Motor neuron (in vitro differentiated cells): ENCODE measurements at regions not wholly inside any gene's neighbourhood (a gene's known extent, or its start where the extent isn't known, plus 50 kb on each side); places are given as distances from the start of the nearest gene placed in this dataset.

Experiments
- ATAC-seq, 8 experiments: fragments of 200-7000 bp; cut with Tn5 transposase; replicated peaks in 6 of 8; 2 replicates each; pipeline ENCODE4 v1.8.0; 2021; ENCODE audit warnings: mild to moderate bottlenecking in 8 of 8, moderate library complexity in 8 of 8
- H3K27ac ChIP-seq, 2 donors: fragments of 250-450 bp; sonication (Bioruptor Pico); 2 replicates each; pipeline ENCODE4 v1.9.0; 2021; ENCODE audit warnings: antibody characterized with exemption in 2 of 2, mild to moderate bottlenecking in 2 of 2, moderate library complexity in 1 of 2
- H3K4me1 ChIP-seq, 2 donors: fragments of 250-450 bp; sonication (Bioruptor Pico); replicated peaks in 1 of 2; 2 replicates each; pipeline ENCODE4 v1.6.1; 2021; ENCODE audit warnings: antibody characterized with exemption in 2 of 2, mild to moderate bottlenecking in 2 of 2, moderate library complexity in 1 of 2
- H3K4me3 ChIP-seq, 5 donors: fragments of 250-450 bp; sonication (Bioruptor Pico); 2 replicates each; pipeline ENCODE4 v1.9.0; 2021; ENCODE audit warnings: antibody characterized with exemption in 5 of 5, mild to moderate bottlenecking in 5 of 5, moderate library complexity in 4 of 5
- WGBS, 10 experiments: fragments of 450-650 bp; shearing (Covaris generic); methylation state at CpG; one replicate each; pipeline ENCODE4 v1.0.0; 2022; 5-methylcytosine and 5-hydroxymethylcytosine counted together
- in situ Hi-C, 9 experiments: fragments of 400-800 bp; cut with MboI; loops; one replicate each; pipeline ENCODE4 v1.15.0; 2021; ENCODE audit warnings: low sequenced_read_pairs in 9 of 9, low pct_unique_long_range_greater_than_20kb in 2 of 9; ENCODE audit not compliant: unreplicated experiment in 9 of 9

DNA sequence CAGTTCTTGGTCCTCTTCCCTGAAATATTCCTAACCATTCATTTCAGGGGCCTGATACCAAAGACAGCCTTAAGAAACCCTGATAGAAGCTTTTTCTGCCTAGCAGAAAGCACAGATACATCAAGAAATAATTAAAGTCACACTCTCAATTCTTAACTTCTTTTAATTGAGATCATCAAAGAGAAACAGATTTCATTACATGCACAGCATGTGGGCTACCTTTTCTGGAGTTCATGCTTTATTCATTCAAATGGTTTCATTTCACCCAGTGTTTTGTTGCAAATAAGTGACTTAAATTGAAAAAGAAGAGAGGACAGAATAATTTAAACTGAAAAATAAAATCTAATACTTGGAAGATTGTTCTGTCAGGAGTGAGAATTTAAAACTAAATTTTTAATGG is 192.6 kb upstream of the GGTLC1 start:
- ATAC-seq = no peak
- H3K4me3 ChIP-seq = no peak overlapping the region
- in situ Hi-C loops = no loop called here
- peaks cover 0 to 4% of the 10 kb centered on the region in 2 donors for H3K4me1 ChIP-seq
- no peak overlapping the region for H3K27ac ChIP-seq

DNA sequence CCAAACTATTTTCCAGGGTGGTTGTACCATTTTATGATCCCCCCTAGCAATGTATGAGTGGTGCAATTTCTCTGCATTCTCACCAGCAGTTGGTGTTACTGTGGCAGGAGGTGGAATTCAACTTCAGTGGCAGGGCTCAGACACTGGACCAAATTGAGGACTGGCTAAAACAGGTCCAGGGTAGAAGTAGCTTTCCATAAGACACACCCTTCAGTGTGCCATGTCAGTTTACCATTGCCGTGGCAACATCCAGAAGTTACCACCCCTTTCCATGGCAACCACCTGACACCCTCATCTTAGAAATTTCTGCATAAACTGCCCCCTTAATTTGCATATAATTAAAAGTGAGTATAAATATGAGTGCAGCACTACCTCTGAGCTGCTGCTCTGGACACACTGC is 180.7 kb upstream of the GGTLC1 start:
- H3K4me3 ChIP-seq = no peak overlapping the region
- ATAC-seq = peak in 5 of 8 experiments; percentile 32 to 75 (median 37)
- in situ Hi-C loops = loop anchor here in 1 of 9 experiments (25.0 kb wide), 1 partner anchor 293 kb away; the partner anchor contains the start of gene SYNDIG1
- no peak overlapping the region for H3K27ac ChIP-seq
- 0 to 100% (median 60%) methylated on average over 1 of the region's 1 CpG; no CpG with 5 or more reads in 5 of the 10 experiments for WGBS, 10 experiments
- peaks cover 0 to 13% of the 10 kb centered on the region in 2 donors for H3K4me1 ChIP-seq

DNA sequence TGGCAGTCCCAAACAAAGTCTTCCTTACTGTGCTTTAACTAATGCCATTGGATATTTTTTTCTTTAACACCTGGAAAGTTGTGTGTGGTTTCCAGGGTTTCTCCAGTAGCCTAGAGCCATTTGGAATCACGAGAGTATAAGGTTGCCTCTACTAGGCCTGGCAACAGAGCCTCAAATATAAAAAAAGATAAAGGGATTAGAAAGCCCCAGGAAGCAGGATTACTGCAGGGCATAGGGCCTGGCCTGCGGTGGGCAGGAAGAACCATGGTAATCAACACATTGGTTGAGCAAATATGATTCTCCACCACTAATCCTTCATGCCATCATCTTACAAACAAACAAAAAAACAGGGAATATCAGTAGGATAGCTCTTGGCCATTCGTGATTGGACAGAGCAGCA is 177.8 kb upstream of the GGTLC1 start:
- Histone ChIP-seq H3K4me1 (peaks cover 0 to 13% of the 10 kb centered on the region in 2 donors), H3K27ac (no peak overlapping the region), H3K4me3 (no peak overlapping the region)
- in situ Hi-C loops = loop anchor here in 1 of 9 experiments (25.0 kb wide), 1 partner anchor 296 kb away; the partner anchor contains the start of gene SYNDIG1
- 8 to 100% (median 74%) methylated on average over 1 to 3 of the region's 3 CpGs for WGBS, 10 experiments
- no peak for ATAC-seq

DNA sequence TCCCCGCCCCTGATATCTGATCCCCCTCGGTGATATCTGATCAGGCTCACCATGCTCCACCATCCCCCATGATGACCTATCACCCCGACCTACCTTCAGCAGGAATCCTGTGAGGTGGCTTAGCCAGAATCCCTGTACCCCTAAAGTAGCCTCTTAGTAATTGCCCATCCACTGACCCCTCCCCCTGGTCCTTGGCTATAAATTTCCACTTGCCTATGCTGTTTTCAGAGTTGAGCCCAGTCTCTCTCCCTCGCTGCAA is 177.5 kb upstream of the GGTLC1 start:
- in situ Hi-C loops = loop anchor here in 1 of 9 experiments (25.0 kb wide), 1 partner anchor 296 kb away; the partner anchor contains the start of gene SYNDIG1
- ATAC-seq = no peak
- H3K4me3 ChIP-seq = no peak overlapping the region
- WGBS, 10 experiments = 25 to 80% (median 55%) methylated on average over 1 to 2 of the region's 4 CpGs; no CpG with 5 or more reads in 7 of the 10 experiments
- H3K4me1 ChIP-seq = peaks cover 0 to 13% of the 10 kb centered on the region in 2 donors
- H3K27ac ChIP-seq = no peak overlapping the region

GRCh38 chr20:24165301-24166122 is 176.9 kb upstream of the GGTLC1 start:
- 3 to 73% (median 43%) methylated on average over 1 to 6 of the region's 6 CpGs for WGBS, 10 experiments
- peaks cover 0 to 13% of the 10 kb centered on the region in 2 donors for H3K4me1 ChIP-seq
- H3K27ac ChIP-seq = peak overlapping the region in 1 of 2 donors; percentile 8
- ATAC-seq = peak in 5 of 8 experiments; percentile 45 to 78 (median 75)
- H3K4me3 ChIP-seq = no peak overlapping the region
- in situ Hi-C loops = loop anchor here in 1 of 9 experiments (25.0 kb wide), 1 partner anchor 297 kb away; the partner anchor contains the start of gene SYNDIG1

DNA sequence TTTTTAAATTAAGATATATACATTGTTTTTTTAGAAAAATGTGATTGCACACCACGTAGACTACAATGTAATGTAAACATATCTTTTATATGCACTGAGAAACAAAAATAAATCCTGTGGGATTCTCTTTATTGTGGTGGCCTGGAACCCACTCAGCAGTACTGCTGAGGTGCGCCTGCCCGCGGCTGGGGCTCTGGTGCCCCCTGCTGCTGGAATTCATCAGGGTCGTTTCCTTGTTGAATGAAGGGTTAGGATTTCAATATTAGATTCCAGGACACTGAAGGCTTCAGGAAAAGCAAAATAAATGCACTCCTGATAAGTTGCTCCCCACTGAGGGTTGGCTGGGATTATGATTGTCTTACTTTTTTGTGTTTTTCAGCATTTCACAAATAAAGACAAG is 175.8 kb upstream of the GGTLC1 start:
- Histone ChIP-seq H3K4me1 (peaks cover 0 to 13% of the 10 kb centered on the region in 2 donors), H3K27ac (no peak overlapping the region), H3K4me3 (no peak overlapping the region)
- WGBS, 10 experiments = 40 to 83% (median 69%) methylated on average over 1 to 5 of the region's 5 CpGs; no CpG with 5 or more reads in 2 of the 10 experiments
- ATAC-seq = peak in 2 of 8 experiments; percentile 9 to 27
- in situ Hi-C loops = loop anchor here in 1 of 9 experiments (25.0 kb wide), 1 partner anchor 298 kb away; the partner anchor contains the start of gene SYNDIG1

- in situ Hi-C loops = loop anchor here in 1 of 9 experiments (25.0 kb wide), 1 partner anchor 299 kb away; the partner anchor contains the start of gene SYNDIG1
- Histone ChIP-seq H3K27ac (no peak overlapping the region), H3K4me1 (peaks cover 0 to 14% of the 10 kb centered on the region in 2 donors), H3K4me3 (no peak overlapping the region)
- whole genome bisulfite sequencing, 10 experiments = 0 to 100% (median 80%) methylated on average over 1 to 2 of the region's 2 CpGs; no CpG with 5 or more reads in 3 of the 10 experiments
- ATAC-seq = peak in 2 of 8 experiments; percentile 68 to 70
Observed at GRCh38 chr20:24163506-24163905, 174.9 kb upstream of the GGTLC1 start.

GRCh38 chr20:24160563-24161281 is 172.1 kb upstream of the GGTLC1 start:
- WGBS, 10 experiments = 0 to 80% (median 50%) methylated on average over 2 to 5 of the region's 5 CpGs; no CpG with 5 or more reads in 1 of the 10 experiments
- peak in 6 of 8 experiments; percentile 47 to 82 (median 73) for ATAC-seq

GRCh38 chr20:24158281-24158680 is 169.7 kb upstream of the GGTLC1 start:
- Histone ChIP-seq H3K4me3 (no peak overlapping the region), H3K4me1 (peaks cover 0 to 6% of the 10 kb centered on the region in 2 donors), H3K27ac (no peak overlapping the region)
- 0 to 80% (median 39%) methylated on average over 1 to 2 of the region's 2 CpGs; no CpG with 5 or more reads in 2 of the 10 experiments for WGBS, 10 experiments
- ATAC-seq = peak in 2 of 8 experiments; percentile 68
- in situ Hi-C loops = loop anchor here in 1 of 9 experiments (25.0 kb wide), 1 partner anchor 304 kb away; the partner anchor contains the start of gene SYNDIG1

More at GRCh38 chr20:24160563-24161281, 172.1 kb upstream of the GGTLC1 start:
- no peak overlapping the region for H3K27ac ChIP-seq
- in situ Hi-C loops = loop anchor here in 1 of 9 experiments (25.0 kb wide), 1 partner anchor 302 kb away; the partner anchor contains the start of gene SYNDIG1
- no peak overlapping the region for H3K4me3 ChIP-seq
- H3K4me1 ChIP-seq = peaks cover 0 to 14% of the 10 kb centered on the region in 2 donors

- ATAC-seq = no peak
- Histone ChIP-seq H3K27ac (no peak overlapping the region), H3K4me3 (no peak overlapping the region), H3K4me1 (peaks cover 0 to 6% of the 10 kb centered on the region in 2 donors)
- in situ Hi-C loops = loop anchor here in 1 of 9 experiments (25.0 kb wide), 1 partner anchor 305 kb away; the partner anchor contains the start of gene SYNDIG1
- WGBS, 10 experiments = 50 to 80% (median 74%) methylated on average over 1 to 4 of the region's 4 CpGs; no CpG with 5 or more reads in 3 of the 10 experiments
Observed at GRCh38 chr20:24157213-24157612, 168.6 kb upstream of the GGTLC1 start.

DNA sequence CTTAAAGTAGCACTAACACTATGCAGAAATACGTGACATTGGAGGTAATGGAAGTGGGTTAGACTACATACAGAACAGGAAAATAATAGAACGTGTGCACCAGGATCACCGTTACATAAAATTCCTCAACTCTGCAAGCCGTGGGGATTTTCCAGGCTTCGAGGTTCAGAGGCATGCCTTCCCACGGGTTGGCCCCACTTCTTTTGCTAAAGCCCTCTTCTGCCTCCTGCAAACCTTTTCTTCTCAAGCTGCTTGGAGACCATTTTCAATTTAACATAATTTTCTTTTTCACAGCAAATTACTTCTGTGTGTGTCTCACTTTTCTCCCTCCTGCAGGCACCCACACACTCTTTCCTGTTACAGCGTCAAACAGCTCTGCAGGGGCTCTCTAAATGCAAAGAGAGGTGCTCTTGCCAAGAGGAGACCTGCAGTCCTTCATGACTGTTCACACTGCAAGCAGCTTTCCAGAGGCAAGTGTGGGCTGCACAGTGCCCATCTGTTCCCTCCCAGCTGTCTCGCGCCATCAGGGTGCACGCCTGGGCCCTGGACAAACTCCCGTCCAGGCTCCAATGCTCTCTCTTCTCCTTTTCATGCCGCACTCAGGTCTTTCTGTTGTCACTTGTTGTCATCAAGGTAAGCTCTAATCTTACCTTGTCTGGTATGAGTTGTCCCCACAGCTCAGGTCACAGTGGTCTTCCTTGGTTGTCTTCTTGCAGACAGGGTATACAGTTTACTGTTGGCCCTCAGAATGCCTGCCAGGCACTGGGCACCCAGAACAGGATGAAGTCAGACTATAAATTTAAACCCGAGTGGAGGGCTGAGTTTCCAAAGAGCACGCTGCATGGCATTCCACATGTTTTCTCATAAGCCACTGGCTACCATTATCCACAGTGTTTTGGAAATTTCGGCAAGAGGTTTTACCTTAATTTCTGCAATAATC is 164.8 kb upstream of the GGTLC1 start:
- Histone ChIP-seq H3K27ac (no peak overlapping the region), H3K4me3 (no peak overlapping the region), H3K4me1 (peaks cover 0 to 10% of the 10 kb centered on the region in 2 donors)
- WGBS, 10 experiments = 0 to 93% (median 75%) methylated on average over 1 to 14 of the region's 15 CpGs
- in situ Hi-C loops = loop anchor here in 1 of 9 experiments (25.0 kb wide), 1 partner anchor 309 kb away; the partner anchor contains the start of gene SYNDIG1
- no peak for ATAC-seq
